GM19238 (cell line): ENCODE measurements at regions not wholly inside any gene's neighbourhood (a gene's known extent, or its start where the extent isn't known, plus 50 kb on each side); places are given as distances from the start of the nearest gene placed in this dataset.

Experiments used
- DNase-seq: peaks from one replicate; pipeline ENCODE4 v3.0.0; 2011; ENCODE audit warnings: low spot score; ENCODE audit not compliant: insufficient read length

DNA sequence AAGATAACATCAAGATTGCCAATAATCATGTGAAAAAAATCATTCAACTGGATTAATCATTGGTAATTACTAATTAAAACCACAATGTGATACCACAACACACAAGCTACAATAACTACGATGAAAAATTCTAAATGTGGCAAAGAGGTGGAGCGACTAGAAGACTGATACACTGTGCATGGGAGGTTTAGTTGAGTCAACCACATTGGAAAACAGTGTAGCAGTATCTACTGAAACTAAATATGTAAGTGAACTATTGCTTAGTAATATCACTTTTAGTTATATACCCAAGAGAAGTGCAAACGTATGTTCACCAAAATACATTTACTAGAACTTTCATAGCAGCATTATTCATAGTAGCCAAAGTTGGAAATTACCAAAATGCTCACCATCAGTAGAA lies 359.9 kb downstream of the ETS1 start:
- no peak for DNase-seq

DNA sequence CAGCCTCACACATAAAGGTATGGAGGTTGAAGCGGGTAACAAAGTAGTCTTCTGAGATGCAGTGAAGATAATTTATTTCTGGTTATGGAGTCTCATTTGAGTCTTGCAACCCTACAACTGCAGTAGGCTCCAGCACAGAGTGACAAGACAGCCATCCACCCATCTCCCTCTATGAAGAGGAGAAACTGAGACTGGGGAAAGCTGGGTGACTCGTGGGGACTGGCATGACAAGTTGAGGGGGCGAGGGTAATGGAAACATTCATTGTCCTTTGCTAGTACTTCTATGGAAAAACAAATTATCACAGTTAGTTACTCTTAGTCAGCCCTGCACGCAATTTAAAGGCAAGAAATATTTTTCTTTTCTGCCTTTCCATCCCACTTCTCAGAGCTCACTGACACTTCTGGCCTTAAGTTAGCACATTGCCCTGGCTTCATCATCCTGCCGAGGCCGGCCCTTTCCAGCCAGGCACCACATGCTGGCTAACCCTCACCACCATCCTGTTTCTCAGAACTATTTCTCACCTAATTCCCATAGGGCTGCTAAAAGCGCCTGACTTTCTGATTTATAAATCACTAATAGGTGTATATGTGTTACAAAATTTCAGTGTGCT lies 361.1 kb downstream of the ETS1 start:
- DNase-seq = no peak

DNA sequence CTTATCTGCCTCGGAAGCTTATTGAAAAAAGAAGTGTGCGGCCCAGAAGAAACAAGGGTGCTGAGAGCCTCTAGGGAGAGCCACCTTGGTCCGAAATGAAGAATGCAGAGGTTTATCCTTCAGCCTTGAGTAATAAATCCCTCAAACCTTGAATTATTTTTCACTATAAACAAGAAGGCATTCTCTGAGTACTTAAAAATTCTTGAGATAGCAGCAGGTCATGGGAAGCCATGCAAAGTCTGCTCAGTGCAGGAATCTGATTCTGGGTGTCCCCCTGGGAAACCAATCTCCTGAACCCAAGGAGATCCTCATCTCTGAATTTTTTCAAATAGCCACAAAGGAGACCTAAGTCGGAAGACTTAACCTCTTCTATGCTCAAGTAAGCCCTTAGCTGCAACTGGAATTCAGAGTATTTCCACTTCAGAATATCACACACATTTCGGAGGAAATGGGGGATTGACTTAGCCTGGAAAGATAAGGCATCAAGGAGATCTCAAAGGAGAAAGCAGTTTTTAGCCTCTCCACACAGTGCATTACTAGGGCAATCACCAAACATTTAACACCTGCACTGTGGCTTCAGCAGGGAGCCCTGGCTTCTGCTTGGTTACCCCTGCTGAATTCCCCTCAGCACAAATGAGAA lies 365.0 kb downstream of the ETS1 start:
- no peak for DNase-seq

DNA sequence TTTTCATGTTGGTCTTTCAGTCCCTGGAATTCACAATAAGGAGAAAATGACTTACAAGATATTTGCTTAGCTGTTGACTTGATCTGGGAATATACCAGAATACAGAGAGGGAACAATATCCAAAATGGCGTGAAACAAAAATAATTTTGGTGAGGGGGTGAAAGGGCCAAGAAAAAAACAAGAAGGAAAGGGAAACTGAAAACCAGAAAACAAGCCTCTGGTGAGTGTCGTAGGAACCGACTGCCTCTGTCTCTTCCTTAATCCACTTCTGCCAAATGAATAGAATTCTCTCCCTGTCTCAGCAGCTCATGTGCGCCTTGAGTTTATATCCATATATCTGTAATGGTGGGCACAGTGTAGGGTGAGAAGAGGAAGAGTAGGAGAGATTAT lies 367.6 kb downstream of the ETS1 start:
- no peak for DNase-seq

DNA sequence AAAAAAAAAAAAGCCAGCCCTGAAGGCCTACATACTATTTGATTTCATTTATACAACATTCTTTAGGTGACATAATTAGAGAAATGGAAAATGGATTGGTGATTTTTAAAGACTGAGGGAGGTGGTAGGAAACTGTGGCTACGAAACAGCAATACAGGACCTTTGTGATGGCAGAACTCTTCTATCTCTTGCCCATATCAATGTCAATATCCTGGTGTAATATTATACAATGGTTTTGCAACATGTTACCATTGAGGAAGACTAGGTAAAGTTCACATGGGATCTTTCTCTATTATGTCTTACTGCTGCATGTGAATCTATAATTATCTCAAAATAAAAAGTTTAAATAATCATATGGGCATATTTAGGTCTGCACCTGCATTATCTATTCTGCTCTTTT lies 371.2 kb downstream of the ETS1 start:
- no peak for DNase-seq

DNA sequence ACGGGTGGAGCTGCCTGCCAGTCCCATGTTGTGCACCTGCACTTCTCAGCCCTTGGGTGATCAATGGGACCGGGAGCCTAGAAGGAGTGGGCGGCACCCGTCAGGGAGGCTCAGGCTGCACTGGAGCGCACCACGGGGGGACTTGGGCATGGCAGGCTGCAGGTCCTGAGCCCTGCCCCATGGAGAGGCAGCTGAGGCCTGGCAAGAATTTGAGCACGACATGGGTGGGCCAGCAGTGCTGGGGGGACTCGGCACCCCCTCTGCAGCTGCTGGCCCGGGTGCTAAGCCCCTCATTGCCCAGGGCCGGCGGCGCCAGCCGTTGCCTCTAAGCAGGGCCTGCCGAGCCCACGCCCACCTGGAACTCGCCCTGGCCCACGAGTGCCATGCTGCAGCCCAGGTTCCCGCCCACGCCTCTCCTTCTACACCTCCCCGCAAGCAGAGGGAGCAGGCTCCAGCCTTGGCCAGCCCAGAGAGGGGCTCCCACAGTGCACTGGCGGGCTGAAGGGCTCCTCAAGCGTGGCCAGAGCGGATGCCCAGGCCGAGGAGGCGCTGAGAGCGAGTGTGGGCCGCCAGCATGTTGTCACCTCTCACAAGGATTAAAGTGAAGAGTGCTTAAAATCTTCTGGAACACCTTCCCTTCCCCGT lies 372.0 kb downstream of the ETS1 start:
- DNase-seq = no peak

DNA sequence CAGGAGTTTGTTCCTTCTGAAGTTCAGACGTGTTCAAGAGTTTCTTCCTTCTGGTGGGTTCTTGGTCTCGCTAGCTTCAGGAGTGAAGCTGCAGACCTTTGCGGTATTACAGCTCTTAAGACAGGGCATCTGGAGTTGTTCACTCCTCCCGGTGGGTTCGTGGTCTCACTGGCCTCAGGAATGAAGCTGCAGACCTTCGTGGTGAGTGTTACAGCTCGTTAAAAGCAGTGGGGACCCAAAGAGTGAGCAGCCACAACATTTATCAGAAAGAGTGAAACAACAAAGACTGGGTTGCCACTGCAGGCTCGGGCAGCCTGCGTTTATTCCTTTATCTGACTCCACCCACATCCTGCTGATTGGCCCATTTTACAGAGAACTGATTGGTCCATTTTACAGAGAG lies 373.1 kb downstream of the ETS1 start:
- no peak for DNase-seq

DNA sequence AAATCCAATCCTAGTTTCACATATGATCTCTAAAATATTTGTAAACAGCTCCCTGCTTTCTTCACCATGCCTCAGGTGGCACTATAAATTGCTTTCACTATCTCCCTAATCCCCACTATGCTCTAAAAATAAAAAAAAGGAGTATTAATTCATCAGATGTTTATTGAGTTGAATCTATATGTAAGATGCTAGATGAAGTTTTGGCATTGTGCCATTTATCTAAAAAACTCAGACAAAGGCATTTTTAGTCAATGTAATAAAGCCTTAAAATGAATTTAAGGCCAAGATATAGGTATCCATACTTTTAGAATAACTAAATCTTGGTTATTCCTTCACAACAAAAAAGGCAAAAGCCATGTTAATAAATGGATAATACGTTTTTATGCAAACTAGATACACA lies 373.9 kb downstream of the ETS1 start:
- DNase-seq = no peak

DNA sequence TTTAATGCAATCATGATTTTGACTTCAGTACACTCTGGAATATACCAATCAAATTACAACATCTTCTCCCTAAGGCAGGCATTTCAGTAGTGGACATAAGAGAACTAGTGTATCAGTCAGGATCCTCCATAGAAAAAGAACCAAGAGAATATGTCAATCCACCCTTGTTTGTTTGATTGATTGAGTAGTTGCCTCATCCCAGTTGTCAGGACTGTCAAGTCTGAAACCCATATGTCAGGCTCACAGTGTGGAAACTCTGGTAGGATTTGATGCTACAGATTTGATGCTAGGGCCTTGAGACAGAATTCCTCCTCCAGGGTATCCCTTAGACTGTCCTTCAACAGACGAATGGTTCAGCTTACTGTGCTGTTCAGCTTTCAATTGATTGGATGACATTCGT lies 375.0 kb downstream of the ETS1 start:
- DNase-seq = no peak

DNA sequence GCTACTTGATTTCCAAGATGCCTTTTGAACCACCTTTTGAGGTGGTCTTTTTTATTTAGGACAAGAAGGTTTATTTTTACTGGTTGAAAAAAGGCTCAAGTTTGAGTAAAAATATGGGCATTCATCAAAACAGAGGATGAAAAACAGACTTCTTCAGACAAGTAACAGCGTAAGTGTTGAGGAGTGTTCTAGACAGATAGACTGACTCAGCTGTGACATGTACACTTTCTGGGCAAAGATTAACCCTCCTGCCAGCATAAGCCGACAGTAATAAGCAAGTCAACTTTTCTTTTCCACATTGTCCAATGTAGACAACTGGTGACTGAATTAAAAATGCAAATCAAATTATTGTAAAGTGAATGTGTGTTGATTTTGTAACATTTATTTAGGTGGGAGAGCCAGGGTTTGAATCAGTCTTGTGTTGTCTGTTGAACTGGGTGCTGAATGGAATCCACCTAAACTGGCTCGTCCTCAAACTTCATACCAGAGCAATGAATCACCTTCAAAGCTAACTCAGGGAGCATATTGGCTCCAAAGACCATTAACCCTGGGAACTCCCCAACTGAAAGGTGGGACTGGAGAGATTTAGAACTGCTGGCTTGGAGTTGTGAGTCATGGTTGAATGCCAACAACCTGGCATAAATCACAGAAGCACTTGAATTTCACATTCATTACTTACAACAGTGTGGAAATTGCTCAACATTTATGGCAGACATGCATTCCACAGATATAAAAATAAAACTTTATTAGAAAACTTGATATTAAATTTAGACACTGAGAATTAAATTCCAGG lies 377.0 kb downstream of the ETS1 start:
- no peak for DNase-seq

DNA sequence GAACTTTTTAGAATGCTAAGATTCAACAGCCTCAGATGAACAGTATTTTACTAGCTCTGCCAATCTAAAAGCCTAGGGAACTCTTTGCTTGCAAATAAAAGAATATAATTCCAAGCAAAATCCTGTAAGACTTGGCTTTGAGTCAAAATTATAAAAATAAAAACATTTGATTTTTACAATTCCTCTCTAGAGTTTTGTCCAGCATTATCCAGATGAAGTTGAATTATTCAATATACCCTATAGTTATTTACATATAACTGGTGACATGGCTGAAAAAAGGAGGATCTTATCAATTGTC lies 378.3 kb downstream of the ETS1 start:
- no peak for DNase-seq

DNA sequence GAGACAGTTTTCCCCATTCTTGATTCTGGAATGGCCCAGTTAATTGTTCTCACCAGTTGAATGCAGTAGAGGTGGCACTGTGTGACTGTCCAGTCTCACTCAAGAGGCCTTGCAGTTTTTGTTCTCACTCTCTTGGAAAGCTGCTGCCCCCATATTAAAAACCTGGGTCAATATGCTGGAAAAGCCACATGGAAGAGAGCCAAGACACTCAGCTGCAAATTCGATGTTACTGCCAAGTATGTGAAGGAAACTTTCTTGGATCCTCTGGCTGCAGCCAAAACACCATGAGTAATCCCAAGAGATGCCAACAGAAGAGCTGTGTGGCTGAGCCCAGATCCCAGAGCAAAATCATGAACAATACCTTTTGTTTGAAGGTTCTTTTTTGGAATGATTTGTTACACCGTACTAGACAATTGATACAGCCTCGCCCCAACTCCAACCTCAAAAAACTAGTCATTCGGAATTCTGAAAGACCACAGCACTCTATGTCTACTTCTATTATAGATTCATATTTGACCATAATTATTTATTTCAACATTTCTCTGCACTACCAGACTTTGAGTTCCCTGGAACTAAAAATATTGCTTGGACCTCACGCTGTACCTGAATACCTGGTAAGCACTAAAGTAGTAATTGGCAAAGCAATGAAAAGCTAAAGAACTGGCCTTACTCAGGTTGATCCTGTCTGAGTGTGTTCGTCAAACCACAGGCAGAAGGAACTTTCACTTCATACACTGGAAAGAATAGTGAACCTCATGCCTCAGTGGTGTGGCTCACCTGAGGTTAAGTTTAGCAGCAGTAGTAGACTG lies 378.8 kb downstream of the ETS1 start:
- no peak for DNase-seq

DNA sequence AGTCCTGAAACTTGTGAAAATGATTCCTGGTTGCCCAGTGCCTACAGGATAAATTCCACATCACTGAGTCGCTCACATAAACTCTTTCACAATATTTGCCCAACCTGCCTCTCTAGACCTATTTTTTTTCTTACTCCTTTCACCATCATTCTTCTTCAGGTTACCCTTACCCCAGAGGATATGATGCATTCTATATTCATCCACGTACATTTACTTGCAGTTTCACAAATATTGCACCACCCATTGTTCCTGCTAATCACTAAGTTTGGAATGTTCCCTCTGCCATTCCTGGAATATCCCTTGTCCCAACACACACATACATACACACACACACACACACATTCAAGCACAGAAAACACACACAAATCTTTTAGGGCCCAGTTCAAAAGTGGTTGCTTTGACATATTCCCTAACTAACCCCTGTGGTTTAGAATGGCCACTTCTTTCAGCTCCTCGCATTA lies 379.5 kb downstream of the ETS1 start:
- DNase-seq = no peak

DNA sequence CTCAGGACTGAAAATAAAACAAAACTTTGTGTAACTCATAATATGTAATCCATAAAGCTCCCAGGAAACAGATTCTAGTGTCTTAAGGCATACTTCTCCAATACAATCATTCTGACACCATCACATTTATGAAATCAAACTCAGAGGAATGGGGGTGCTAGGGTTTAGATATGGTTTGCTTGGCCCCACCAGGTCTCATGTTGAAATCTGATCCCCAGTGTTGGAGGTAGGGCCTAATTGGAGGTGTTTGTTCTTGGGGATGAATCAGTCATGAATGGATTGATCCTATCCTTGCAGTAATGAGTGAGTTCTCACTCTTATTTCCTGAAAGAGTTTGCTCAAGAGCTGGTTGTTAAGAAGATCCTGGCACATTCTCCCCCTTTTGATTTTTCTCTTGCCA lies 380.9 kb downstream of the ETS1 start:
- DNase-seq = no peak

DNA sequence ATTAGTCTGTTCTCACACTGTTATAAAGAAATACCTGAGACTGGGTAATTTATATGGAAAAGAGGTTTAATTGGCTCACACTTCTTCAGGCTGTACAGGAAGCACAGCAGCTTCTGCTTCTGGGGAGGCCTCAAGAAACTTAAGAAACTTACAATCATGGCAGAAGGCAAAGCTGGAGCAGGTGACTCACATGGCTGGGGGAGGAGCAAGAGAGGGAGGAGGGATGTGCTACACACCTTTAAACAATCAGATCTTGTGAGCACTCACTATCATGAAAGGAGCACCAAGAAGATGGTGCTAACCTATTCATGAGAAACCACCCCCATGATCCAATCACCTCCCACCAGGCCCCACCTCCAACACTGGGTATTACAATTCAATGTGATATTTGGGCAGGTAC lies 381.6 kb downstream of the ETS1 start:
- DNase-seq = no peak

DNA sequence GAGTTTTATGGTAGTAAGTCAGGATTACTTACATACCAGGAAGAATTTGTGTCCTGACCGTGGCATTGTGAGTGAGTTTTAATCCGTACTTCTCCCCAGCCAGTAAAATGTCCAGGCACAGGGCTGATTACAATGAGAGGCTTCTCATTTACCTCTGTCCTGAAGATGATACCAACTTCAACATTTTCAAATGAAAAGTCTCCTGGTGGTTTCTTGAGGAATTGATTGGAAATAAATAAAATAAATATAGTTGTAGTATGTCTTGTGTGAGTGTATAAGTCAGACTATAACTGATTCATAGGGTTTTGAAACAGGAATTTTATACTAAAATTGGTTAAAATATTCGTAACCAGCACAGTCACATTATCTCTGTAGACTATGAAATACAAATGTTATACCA lies 382.5 kb downstream of the ETS1 start:
- no peak for DNase-seq

DNA sequence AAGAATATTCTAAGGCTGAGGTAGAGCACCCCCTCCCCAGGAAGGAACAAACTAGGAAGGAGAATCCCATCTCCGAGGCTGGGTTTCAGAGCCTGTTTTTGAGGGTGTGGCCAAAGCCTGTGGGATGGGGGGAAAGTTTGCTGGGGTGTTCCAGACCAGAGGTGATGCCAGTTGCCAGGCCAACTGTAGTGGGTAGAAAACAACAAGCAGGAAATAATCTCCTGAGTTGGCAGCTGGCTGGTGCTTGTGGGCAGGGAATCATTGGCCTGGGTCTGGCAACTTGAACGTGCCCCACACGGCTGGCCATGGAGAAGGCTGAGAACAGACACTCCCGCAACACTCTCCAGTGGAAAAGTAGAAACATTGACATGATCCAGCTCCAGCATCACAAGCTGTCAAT lies 385.6 kb downstream of the ETS1 start:
- no peak for DNase-seq

DNA sequence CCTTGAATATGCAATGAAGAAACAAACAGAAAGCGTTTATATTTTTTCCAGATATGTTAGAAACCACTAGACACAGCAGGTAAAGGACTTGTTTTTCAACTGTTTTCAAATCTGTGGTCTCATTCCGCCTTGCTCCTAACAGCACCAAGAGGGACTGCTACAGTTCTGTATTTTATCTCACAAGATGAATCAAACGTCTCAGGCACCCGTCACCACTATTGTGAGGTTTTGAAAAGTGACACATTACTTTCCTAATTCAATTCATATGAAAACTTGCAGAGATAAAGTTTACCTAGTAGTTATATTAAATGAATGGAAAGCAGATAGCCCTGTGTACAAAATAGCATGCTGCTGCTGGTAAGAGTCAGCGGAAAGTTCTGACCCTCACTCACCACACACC lies 386.3 kb downstream of the ETS1 start:
- DNase-seq = no peak

DNA sequence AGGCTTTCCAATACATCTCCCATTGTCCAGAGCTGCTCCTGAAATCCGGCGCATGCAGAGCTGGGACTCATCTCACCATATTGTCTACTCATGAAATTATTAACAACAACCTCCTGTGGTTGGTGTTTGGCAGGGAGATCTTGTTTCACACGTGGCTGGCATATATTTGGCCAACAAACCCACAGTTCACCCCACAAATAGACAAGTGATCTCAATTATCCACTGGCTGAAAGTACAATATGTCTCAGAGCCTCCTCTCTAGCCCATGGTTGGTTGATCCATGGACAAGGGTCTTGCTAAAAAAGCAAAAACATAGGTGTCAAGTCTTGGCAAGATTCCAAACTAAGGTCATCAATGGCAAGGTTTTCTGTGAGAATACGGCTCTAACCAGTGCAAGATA lies 386.9 kb downstream of the ETS1 start:
- DNase-seq = no peak

DNA sequence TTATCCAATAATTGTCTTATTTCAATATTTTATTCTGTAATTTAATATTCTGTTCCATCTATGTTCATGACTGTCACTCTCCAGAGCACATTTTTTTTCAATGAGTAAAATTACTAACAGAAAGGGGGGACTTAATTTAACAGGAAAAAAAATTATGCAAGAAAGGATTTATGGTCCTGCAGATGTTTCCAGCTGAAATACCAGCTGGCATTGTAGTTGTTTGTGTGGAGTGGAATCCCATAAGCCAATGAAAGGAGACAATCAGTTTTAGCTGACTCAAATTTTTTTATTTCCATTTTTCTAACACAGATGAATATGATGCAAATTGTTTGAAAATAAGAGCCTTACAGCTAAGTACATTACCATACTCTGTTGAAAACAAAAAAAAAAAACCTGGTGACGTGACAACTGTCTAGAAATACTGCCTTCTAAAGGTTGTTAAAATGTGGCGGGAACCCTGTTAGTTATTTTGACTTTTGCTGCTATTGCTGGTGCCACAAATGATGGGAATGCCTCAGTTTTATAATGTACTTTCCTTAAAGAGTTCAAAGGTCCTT lies 389.1 kb downstream of the ETS1 start:
- DNase-seq = no peak

DNA sequence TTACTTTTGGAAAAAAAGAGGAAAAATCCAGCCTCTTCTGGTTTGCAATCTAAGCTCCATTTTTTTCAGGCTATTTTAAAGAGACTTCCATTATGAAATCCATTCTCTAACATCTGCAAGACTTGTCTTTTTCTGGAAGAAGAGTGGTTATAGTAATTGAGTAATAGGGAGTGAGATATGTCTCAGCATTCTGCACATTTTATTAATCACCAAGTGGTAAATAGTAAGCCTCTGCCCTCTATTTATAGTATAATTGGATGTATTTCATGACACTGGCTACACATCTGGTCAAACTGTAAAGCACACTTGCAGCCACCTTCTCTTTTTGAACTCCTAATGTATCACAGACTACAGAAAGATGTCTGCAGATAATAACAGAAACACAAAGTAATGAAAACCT lies 391.1 kb downstream of the ETS1 start:
- no peak for DNase-seq
